HepG2 (cell line): ENCODE measurements at regions not wholly inside any gene's neighbourhood (a gene's known extent, or its start where the extent isn't known, plus 50 kb on each side); places are given as distances from the start of the nearest gene placed in this dataset.

Experiments used
- ATAC-seq: fragments of 200-7000 bp; cut with Tn5 transposase; 3 replicates; pipeline ENCODE4 v1.9.1; 2020; ENCODE audit warnings: mild to moderate bottlenecking, moderate library complexity
- BruUV-seq: library from RNA; stranded (reverse); fragments of 400-500 nt; replicated peaks from 2 replicates; lab custom pipeline; 2021; lab: Mats Ljungman, UMichigan
- CTCF ChIA-PET: fragments of 300-600 bp; formaldehyde crosslinking; extraction: SDS; loops from one replicate; lab custom pipeline; 2021; ENCODE audit warnings: low total read pairs, inconsistent platforms, low intra/inter-chr PET ratio; lab: Yijun Ruan, JAX
- POLR2A ChIA-PET: fragments of 350-600 bp; sonication (Branson Sonifier 250); formaldehyde crosslinking; loops from one replicate; lab custom pipeline; 2020; ENCODE audit warnings: antibody characterized with exemption, inconsistent platforms; lab: Yijun Ruan, JAX
- DNase-seq: peaks from one replicate; pipeline ENCODE4 v3.0.0-alpha.2; 2015; ENCODE audit warnings: low spot score
- FAIRE-seq: peaks from 3 replicates; lab custom pipeline; 2011; peaks lifted over from hg19 to GRCh38; lab: Jason Lieb, UNC
- H2AFZ ChIP-seq: one replicate; pipeline ENCODE4 v1.6.1; 2011; ENCODE audit warnings: low read length, inconsistent platforms
- H3K27ac ChIP-seq: fragments of 300-600 bp; 3 replicates; pipeline ENCODE4 v1.8.0; 2011; ENCODE audit warnings: mixed run types, mild to moderate bottlenecking, mixed read lengths, low read length, inconsistent platforms; ENCODE audit not compliant: insufficient read depth; ENCODE audit errors: extremely low read length
- H3K27me3 ChIP-seq, 2 experiments: fragments of 200-600 bp in 1 of 2; 2 replicates in 1 of 2; 3 replicates in 1 of 2; pipeline versions ENCODE4 v1.6.0 to v1.8.0; 2011; ENCODE audit warnings: low read length in 2 of 2, mild to moderate bottlenecking in 2 of 2, moderate library complexity in 2 of 2, inconsistent platforms in 1 of 2; ENCODE audit not compliant: insufficient read depth in 2 of 2, control insufficient read depth in 1 of 2
- H3K36me3 ChIP-seq, 2 experiments: fragments of 200-600 bp in 1 of 2; replicated peaks in 1 of 2; 2 replicates in 1 of 2; 3 replicates in 1 of 2; pipeline versions ENCODE4 v1.5.1 to v1.8.0; 2011; ENCODE audit warnings: low read length in 2 of 2, inconsistent platforms in 1 of 2; ENCODE audit not compliant: insufficient read depth in 2 of 2, control insufficient read depth in 1 of 2
- H3K4me1 ChIP-seq: 2 replicates; pipeline ENCODE4 v1.5.1; 2012; ENCODE audit warnings: low read length, inconsistent platforms; ENCODE audit not compliant: insufficient read depth
- H3K4me2 ChIP-seq: 2 replicates; pipeline ENCODE4 v1.6.0; 2011; ENCODE audit warnings: low read depth, low read length, inconsistent platforms
- H3K4me3 ChIP-seq, 3 experiments: fragments of 200-600 bp in 1 of 3; sonication (generic), shearing (Covaris generic) in 1 of 3; replicated peaks in 1 of 3; 2 replicates each; pipeline ENCODE4 v1.5.1; 2011 to 2016; ENCODE audit warnings: low read length in 3 of 3, inconsistent platforms in 2 of 3, low read depth in 2 of 3, mild to moderate bottlenecking in 2 of 3, control low read depth in 1 of 3, mixed read lengths in 1 of 3; ENCODE audit not compliant: insufficient read depth in 1 of 3
- H3K79me2 ChIP-seq: one replicate; pipeline ENCODE4 v1.6.1; 2011; ENCODE audit warnings: low read length, inconsistent platforms; ENCODE audit not compliant: insufficient read depth
- H3K9ac ChIP-seq: 2 replicates; pipeline ENCODE4 v1.6.0; 2011; ENCODE audit warnings: mild to moderate bottlenecking, low read depth, low read length, inconsistent platforms; ENCODE audit not compliant: insufficient read depth
- H3K9me3 ChIP-seq: 2 replicates; pipeline ENCODE4 v1.5.1; 2012; ENCODE audit warnings: mild to moderate bottlenecking, low read length
- H4K20me1 ChIP-seq: 2 replicates; pipeline ENCODE4 v1.6.0; 2011; ENCODE audit warnings: inconsistent platforms, mild to moderate bottlenecking, low read length, moderate library complexity; ENCODE audit not compliant: insufficient read depth
- ATRX ChIP-seq: sonication (generic); formaldehyde crosslinking; IDR thresholded peaks from 2 replicates; pipeline ENCODE4 v1.4.0; 2020; ENCODE audit warnings: missing genetic modification reagents, borderline replicate concordance
- GABPA ChIP-seq, 2 experiments: IDR thresholded peaks; 2 replicates each; pipeline ENCODE4 v1.6.1; 2011 to 2016; ENCODE audit warnings: low read depth in 2 of 2, low read length in 1 of 2, missing biosample characterization in 1 of 2, missing genetic modification characterization in 1 of 2
- GATA4 ChIP-seq: sonication (generic); IDR thresholded peaks from 2 replicates; pipeline ENCODE4 v1.6.1; 2016; ENCODE audit warnings: antibody characterized with exemption, low read depth, borderline replicate concordance
- HDAC1 ChIP-seq: sonication (generic); formaldehyde crosslinking; IDR thresholded peaks from 2 replicates; pipeline ENCODE4 v1.5.1; 2020; ENCODE audit warnings: mild to moderate bottlenecking, missing genetic modification reagents
- KIAA2018 ChIP-seq: sonication (generic); formaldehyde crosslinking; IDR thresholded peaks from 2 replicates; pipeline ENCODE4 v1.5.0; 2020; ENCODE audit warnings: mild to moderate bottlenecking, missing genetic modification reagents, borderline replicate concordance
- SRY ChIP-seq: sonication (generic); formaldehyde crosslinking; IDR thresholded peaks from 2 replicates; pipeline ENCODE4 v1.8.0; 2022; ENCODE audit warnings: mild to moderate bottlenecking, missing genetic modification reagents
- TARDBP ChIP-seq: sonication (generic); formaldehyde crosslinking; IDR thresholded peaks from 2 replicates; pipeline ENCODE4 v1.8.0; 2022; ENCODE audit warnings: mild to moderate bottlenecking, missing genetic modification reagents
- XBP1 ChIP-seq: sonication (generic); formaldehyde crosslinking; IDR thresholded peaks from 2 replicates; pipeline ENCODE4 v1.5.0; 2020; ENCODE audit warnings: missing genetic modification reagents
- YEATS4 ChIP-seq: sonication (generic); formaldehyde crosslinking; IDR thresholded peaks from 2 replicates; pipeline ENCODE4 v1.4.0; 2020; ENCODE audit warnings: missing genetic modification reagents, borderline replicate concordance
- ZMYM4 ChIP-seq: sonication (generic); formaldehyde crosslinking; IDR thresholded peaks from 2 replicates; pipeline ENCODE4 v1.8.1; 2023; ENCODE audit warnings: mild to moderate bottlenecking, missing genetic modification reagents
- ZNF691 ChIP-seq: sonication (generic); formaldehyde crosslinking; IDR thresholded peaks from 2 replicates; pipeline ENCODE4 v1.4.0; 2020; ENCODE audit warnings: missing genetic modification reagents, low read depth, mild to moderate bottlenecking, borderline replicate concordance
- ZNF782 ChIP-seq: sonication (generic); formaldehyde crosslinking; IDR thresholded peaks from 2 replicates; pipeline ENCODE4 v1.4.0; 2020; ENCODE audit warnings: missing genetic modification reagents, mild to moderate bottlenecking, borderline replicate concordance
- WGBS: methylation state at CpG from one replicate; pipeline ENCODE4 v1.1.6; 2017; ENCODE audit warnings: low lambda C conversion rate; 5-methylcytosine and 5-hydroxymethylcytosine counted together
- in situ Hi-C: cut with HindIII; loops from 2 replicates; pipeline ENCODE4 v1.10.0; 2017; ENCODE audit warnings: low pct_unique_long_range_greater_than_20kb; ENCODE audit not compliant: extremely low pct_ligation_motif_present
- intact Hi-C: fragments of 100-400 bp; cut with micrococcal nuclease; formaldehyde crosslinking; loops from one replicate; pipeline ENCODE4 v1.10.0; 2022; ENCODE audit not compliant: unreplicated experiment

- TF ChIP-seq ATRX = no peak
- TF ChIP-seq XBP1 (CRISPR knock-in tag) = no peak
- TF ChIP-seq, all 625 proteins: peak for 58
Measured at GRCh38 chr1:67532452-67533216, 102.4 kb upstream of the SERBP1 start (continued).

GRCh38 chr1:67534627-67535065, 104.4 kb upstream of the SERBP1 start:
- no TSS peak for BruUV-seq
- Histone ChIP-seq H3K4me2 (peak overlapping the region; percentile 65), H3K4me3 (peak overlapping the region in 2 of 3 experiments; percentile 5 to 19; a peak in 2 of 6 replicates), H3K36me3 (no peaks in the 10 kb centered on the region), H4K20me1 (no peaks in the 10 kb centered on the region), H3K9ac (peak overlapping the region; percentile 65), H3K9me3 (no peaks in the 10 kb centered on the region; the same call in 1 of the 2 replicates), H3K79me2 (no peaks in the 10 kb centered on the region), H3K4me1 (peaks cover 52% of the 10 kb centered on the region), H3K27ac (peak overlapping the region; percentile 82), H3K27me3 (no peaks in the 10 kb centered on the region), H2AFZ (no peak overlapping the region)
- DNase-seq (peak; percentile 99), FAIRE-seq (peak; percentile 89), ATAC-seq (peak; percentile 85)
- intact Hi-C loops = loop anchor here (1.0 to 10.0 kb wide), 5 partner anchors 27 to 320 kb away; no protein-coding TSS in a partner anchor
- CTCF ChIA-PET = interaction anchor here (1.1 to 2.3 kb wide), 3 partner anchors 21 to 225 kb away, joined by 3 to 20 read pairs (median 8); no protein-coding TSS in a partner anchor
- in situ Hi-C loops = loop anchor here (5.0 kb wide), 1 partner anchor 148 kb away; no protein-coding TSS in a partner anchor
- POLR2A ChIA-PET = interaction anchor here (0.6 to 4.4 kb wide), 20 partner anchors 9 to 610 kb away, joined by 3 to 114 read pairs (median 4); partner anchors contain the start of genes DNAI4, GADD45A, MIER1 and SERBP1
- 0% methylated on average over 2 of the region's 2 CpGs for WGBS
- peak; percentile 97 for TF ChIP-seq GATA4
- TF ChIP-seq GABPA (IDR thresholded peaks at IDR 0.05; ENCODE audit: low read depth, low read length) = no peak
- TF ChIP-seq GABPA (CRISPR knock-in tag; IDR thresholded peaks at IDR 0.05; ENCODE audit: low read depth) = peak; percentile 75; the same call in 1 of the 2 replicates
- no peak for TF ChIP-seq SRY (CRISPR knock-in tag)
- no peak for TF ChIP-seq KIAA2018 (CRISPR knock-in tag)
- TF ChIP-seq YEATS4 (CRISPR knock-in tag) = peak; percentile 77
- no peak; the same call in 1 of the 2 replicates for TF ChIP-seq ZNF782
- TF ChIP-seq HDAC1 (CRISPR knock-in tag) = peak; percentile 91
- TF ChIP-seq ZMYM4 = peak; percentile 88
- TF ChIP-seq TARDBP = peak; percentile 97
- TF ChIP-seq ZNF691 = 0 out of 2 replicates have a peak, but pooled peaks have one; percentile 33
